ENCODE measurements at regions not wholly inside any gene's neighbourhood (a gene's known extent, or its start where the extent isn't known, plus 50 kb on each side); places are given as distances from the start of the nearest gene placed in this dataset.

DNA sequence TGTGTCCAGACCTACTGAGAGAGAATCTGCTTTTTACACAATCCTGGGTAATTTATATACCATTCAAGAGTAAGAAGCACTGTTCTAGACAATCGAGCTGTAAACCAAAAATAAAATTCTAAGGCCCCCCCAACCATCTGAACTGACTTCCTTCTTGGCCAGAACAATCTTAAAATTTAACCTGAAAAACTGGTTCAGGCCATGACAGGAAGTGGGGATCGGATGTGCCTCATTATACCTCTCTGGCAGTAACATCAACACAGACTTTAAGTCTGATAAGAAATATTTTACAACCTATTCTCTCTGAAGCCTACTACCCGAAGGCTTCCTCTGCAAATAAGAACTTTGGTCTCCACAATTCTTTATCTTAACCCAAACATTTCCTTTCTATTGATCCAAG lies 75.2 kb upstream of the KIF5B start:
- POLR2A ChIA-PET: no interaction called here
- no peak overlapping the region for H3K9ac ChIP-seq (ENCODE audit: low read length)
- no peak for DNase-seq (ENCODE audit: low read depth, low spot score)

More for the DNA sequence above, 75.2 kb upstream of the KIF5B start:
- intact Hi-C loops (cut with micrococcal nuclease): no loop called here
- H3K79me2 ChIP-seq (ENCODE audit: insufficient read depth, low read length): no peaks in the 10 kb centered on the region
- H3K9me2 ChIP-seq (ENCODE audit: insufficient read depth): no peaks in the 10 kb centered on the region
- CTCF ChIA-PET: no interaction called here
- H4K20me1 ChIP-seq (ENCODE audit: insufficient read depth): no peaks in the 10 kb centered on the region
- no peak overlapping the region for H3K4me2 ChIP-seq (ENCODE audit: low read length)
- no TSS peak for BruUV-seq (replicated peaks)
- H2AFZ ChIP-seq (ENCODE audit: low read depth, low read length, poor library complexity, severe bottlenecking): no peak overlapping the region
- no peaks in the 10 kb centered on the region for H3K9me3 ChIP-seq (ENCODE audit: control insufficient read depth in 1 of 2, insufficient read depth in 1 of 2, low read depth in 1 of 2, low read length in 2 of 2)
- H3K27ac ChIP-seq (ENCODE audit: low read depth, low read length): no peak overlapping the region
- TF ChIP-seq, protein P1, sequence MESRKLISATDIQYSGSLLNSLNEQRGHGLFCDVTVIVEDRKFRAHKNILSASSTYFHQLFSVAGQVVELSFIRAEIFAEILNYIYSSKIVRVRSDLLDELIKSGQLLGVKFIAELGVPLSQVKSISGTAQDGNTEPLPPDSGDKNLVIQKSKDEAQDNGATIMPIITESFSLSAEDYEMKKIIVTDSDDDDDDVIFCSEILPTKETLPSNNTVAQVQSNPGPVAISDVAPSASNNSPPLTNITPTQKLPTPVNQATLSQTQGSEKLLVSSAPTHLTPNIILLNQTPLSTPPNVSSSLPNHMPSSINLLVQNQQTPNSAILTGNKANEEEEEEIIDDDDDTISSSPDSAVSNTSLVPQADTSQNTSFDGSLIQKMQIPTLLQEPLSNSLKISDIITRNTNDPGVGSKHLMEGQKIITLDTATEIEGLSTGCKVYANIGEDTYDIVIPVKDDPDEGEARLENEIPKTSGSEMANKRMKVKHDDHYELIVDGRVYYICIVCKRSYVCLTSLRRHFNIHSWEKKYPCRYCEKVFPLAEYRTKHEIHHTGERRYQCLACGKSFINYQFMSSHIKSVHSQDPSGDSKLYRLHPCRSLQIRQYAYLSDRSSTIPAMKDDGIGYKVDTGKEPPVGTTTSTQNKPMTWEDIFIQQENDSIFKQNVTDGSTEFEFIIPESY (IDR thresholded peaks at IDR 0.05; ENCODE audit: extremely low read depth, insufficient replicate concordance, low read length): no peak
- TF ChIP-seq EGR1 (IDR thresholded peaks at IDR 0.05; ENCODE audit: low read depth) (no peak), FOSL1 (IDR thresholded peaks at IDR 0.05; ENCODE audit: low read depth) (no peak), POLR2AphosphoS5 (IDR thresholded peaks at IDR 0.05; ENCODE audit: low read depth, low read length) (no peak), ZFX (IDR thresholded peaks at IDR 0.05) (no peak), POLR2A (IDR thresholded peaks at IDR 0.05; ENCODE audit: borderline replicate concordance, extremely low read depth, insufficient read depth, insufficient read length) (no peak), SRF (IDR thresholded peaks at IDR 0.05; ENCODE audit: low read depth) (no peak), CEBPB (IDR thresholded peaks at IDR 0.05; ENCODE audit: low read depth) (no peak), SP1 (IDR thresholded peaks at IDR 0.05; ENCODE audit: low read depth) (no peak), JUND (IDR thresholded peaks at IDR 0.05) (no peak), TCF7L2 (IDR thresholded peaks at IDR 0.05; ENCODE audit: borderline replicate concordance, extremely low read depth, insufficient read depth, insufficient read length) (no peak), CBX3 (IDR thresholded peaks at IDR 0.05; ENCODE audit: low read depth) (no peak), EZH2phosphoT487 (IDR thresholded peaks at IDR 0.05; ENCODE audit: borderline replicate concordance) (no peak), ELF1 (IDR thresholded peaks at IDR 0.05; ENCODE audit: borderline replicate concordance, low read depth) (no peak), RAD21 (IDR thresholded peaks at IDR 0.05; ENCODE audit: low read depth) (no peak)
- TF ChIP-seq, protein P2, sequence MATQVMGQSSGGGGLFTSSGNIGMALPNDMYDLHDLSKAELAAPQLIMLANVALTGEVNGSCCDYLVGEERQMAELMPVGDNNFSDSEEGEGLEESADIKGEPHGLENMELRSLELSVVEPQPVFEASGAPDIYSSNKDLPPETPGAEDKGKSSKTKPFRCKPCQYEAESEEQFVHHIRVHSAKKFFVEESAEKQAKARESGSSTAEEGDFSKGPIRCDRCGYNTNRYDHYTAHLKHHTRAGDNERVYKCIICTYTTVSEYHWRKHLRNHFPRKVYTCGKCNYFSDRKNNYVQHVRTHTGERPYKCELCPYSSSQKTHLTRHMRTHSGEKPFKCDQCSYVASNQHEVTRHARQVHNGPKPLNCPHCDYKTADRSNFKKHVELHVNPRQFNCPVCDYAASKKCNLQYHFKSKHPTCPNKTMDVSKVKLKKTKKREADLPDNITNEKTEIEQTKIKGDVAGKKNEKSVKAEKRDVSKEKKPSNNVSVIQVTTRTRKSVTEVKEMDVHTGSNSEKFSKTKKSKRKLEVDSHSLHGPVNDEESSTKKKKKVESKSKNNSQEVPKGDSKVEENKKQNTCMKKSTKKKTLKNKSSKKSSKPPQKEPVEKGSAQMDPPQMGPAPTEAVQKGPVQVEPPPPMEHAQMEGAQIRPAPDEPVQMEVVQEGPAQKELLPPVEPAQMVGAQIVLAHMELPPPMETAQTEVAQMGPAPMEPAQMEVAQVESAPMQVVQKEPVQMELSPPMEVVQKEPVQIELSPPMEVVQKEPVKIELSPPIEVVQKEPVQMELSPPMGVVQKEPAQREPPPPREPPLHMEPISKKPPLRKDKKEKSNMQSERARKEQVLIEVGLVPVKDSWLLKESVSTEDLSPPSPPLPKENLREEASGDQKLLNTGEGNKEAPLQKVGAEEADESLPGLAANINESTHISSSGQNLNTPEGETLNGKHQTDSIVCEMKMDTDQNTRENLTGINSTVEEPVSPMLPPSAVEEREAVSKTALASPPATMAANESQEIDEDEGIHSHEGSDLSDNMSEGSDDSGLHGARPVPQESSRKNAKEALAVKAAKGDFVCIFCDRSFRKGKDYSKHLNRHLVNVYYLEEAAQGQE (IDR thresholded peaks at IDR 0.05; ENCODE audit: low read depth): no peak
- TF ChIP-seq, protein P3, sequence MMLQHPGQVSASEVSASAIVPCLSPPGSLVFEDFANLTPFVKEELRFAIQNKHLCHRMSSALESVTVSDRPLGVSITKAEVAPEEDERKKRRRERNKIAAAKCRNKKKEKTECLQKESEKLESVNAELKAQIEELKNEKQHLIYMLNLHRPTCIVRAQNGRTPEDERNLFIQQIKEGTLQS (IDR thresholded peaks at IDR 0.05): no peak
- TF ChIP-seq, protein P4, sequence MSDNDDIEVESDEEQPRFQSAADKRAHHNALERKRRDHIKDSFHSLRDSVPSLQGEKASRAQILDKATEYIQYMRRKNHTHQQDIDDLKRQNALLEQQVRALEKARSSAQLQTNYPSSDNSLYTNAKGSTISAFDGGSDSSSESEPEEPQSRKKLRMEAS (IDR thresholded peaks at IDR 0.05): no peak
- TF ChIP-seq, protein P5, sequence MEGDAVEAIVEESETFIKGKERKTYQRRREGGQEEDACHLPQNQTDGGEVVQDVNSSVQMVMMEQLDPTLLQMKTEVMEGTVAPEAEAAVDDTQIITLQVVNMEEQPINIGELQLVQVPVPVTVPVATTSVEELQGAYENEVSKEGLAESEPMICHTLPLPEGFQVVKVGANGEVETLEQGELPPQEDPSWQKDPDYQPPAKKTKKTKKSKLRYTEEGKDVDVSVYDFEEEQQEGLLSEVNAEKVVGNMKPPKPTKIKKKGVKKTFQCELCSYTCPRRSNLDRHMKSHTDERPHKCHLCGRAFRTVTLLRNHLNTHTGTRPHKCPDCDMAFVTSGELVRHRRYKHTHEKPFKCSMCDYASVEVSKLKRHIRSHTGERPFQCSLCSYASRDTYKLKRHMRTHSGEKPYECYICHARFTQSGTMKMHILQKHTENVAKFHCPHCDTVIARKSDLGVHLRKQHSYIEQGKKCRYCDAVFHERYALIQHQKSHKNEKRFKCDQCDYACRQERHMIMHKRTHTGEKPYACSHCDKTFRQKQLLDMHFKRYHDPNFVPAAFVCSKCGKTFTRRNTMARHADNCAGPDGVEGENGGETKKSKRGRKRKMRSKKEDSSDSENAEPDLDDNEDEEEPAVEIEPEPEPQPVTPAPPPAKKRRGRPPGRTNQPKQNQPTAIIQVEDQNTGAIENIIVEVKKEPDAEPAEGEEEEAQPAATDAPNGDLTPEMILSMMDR (IDR thresholded peaks at IDR 0.05 in 2 of 3, conservative IDR thresholded peaks at IDR 0.05 in 1 of 3; ENCODE audit: borderline replicate concordance in 1 of 3, insufficient read depth in 1 of 3, low read depth in 2 of 3, low read length in 2 of 3): no peak
- H3K4me3 ChIP-seq (replicated peaks in 1 of 2; ENCODE audit: low read depth in 1 of 2, low read length in 2 of 2): no peak overlapping the region
- H3K36me3 ChIP-seq (ENCODE audit: control insufficient read depth in 1 of 2, insufficient read depth in 2 of 2, low read length in 2 of 2): no peaks in the 10 kb centered on the region
- RAD21 ChIA-PET (ENCODE audit: low non-redundant PET in 1 of 2, low total read pairs in 2 of 2, uncharacterized antibody in 2 of 2, unreplicated experiment in 2 of 2): interaction anchor here in 1 of 2 experiments (0.5 kb wide), 1 partner anchor 48 kb away, joined by 3 read pairs; no protein-coding TSS in a partner anchor
- H3K27me3 ChIP-seq (ENCODE audit: insufficient read depth, low read length): no peaks in the 10 kb centered on the region
- no peak for ATAC-seq
- H3K4me1 ChIP-seq (ENCODE audit: control insufficient read depth in 1 of 2, insufficient read depth in 2 of 2, low read length in 2 of 2): no peaks in the 10 kb centered on the region
